ENCODE measurements at regions not wholly inside any gene's neighbourhood (a gene's known extent, or its start where the extent isn't known, plus 50 kb on each side); places are given as distances from the start of the nearest gene placed in this dataset.

GRCh38 chr3:144462337-144462736 is 490.7 kb downstream of the DIPK2A start:
- TF ChIP-seq POLR2A (IDR thresholded peaks at IDR 0.05) (no peak), CTCF (IDR thresholded peaks at IDR 0.05) (no peak)

Data from lower leg skin (tissue), 3 donors.